Inflammatory macrophage treated with lipopolysaccharide for 4 hours (primary cell): ENCODE measurements at regions not wholly inside any gene's neighbourhood (a gene's known extent, or its start where the extent isn't known, plus 50 kb on each side); places are given as distances from the start of the nearest gene placed in this dataset.

Experiments used
- DNase-seq: peaks from one replicate; pipeline ENCODE4 v3.0.0-alpha.2; 2020

DNA sequence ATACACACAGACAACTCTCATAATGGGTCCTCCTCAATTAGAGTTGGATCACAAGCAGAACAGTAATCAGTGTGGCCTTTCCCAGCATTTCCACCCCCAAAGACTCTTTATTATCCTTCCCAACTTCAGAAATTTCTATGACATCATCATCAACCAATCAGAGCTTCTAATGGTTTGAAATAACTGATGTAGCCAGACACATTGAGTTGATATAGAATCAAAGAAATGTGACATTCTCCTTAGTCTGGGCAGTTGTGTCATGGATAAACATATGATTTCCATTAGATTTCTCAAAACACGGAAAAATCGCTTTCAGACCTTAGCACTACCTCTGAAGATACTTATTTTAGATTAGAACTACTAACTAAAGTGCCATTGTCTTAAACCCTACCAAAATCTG, 75.7 kb upstream of the NFIB start:
- DNase-seq, result no peak

- no peak for DNase-seq
These were observed 75.2 kb upstream of the NFIB start for GRCh38 chr9:14389146-14389545.

GRCh38 chr9:14383773-14384172, 69.8 kb upstream of the NFIB start:
- no peak for DNase-seq

GRCh38 chr9:14383294-14383693, 69.4 kb upstream of the NFIB start:
- no peak for DNase-seq

DNA sequence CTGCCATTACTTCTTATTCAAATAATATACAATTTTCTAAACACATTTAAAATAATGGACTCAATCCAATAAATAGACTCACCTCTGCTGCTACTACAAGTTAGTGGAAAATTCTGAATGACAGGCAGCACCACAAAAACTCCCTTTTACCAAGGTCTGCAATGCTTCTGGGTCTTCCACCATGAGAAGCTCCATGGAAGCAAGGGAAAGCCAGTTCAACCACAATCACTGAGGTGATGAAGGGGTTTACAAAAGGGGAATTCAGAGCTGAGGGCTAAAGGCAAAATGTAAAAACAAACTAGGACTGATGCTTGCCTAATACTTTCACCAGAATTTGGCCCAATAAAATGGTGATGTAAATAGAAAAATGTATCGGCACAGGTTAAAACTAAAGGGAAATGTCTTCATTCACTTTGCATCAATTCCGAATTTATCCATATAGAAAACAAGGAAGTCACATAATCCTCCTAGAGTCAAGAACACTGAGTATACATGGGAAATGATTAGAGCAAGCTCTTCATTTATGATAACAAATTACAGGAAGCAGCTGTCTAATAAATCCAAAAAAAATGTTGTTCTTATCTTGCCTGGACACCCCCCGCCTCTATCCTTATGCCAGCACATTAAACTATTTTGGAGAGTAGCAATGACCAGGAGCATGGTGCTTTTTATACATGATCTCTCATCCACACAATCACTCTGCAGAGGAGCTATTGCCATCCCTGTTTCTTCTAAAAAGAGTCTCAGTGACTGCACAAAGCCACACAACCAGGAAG, 66.3 kb upstream of the NFIB start:
- no peak for DNase-seq

GRCh38 chr9:14379280-14379679, 65.3 kb upstream of the NFIB start:
- DNase-seq, result no peak

- DNase-seq, result no peak
These were observed 59.8 kb upstream of the NFIB start for GRCh38 chr9:14373706-14374105.

DNA sequence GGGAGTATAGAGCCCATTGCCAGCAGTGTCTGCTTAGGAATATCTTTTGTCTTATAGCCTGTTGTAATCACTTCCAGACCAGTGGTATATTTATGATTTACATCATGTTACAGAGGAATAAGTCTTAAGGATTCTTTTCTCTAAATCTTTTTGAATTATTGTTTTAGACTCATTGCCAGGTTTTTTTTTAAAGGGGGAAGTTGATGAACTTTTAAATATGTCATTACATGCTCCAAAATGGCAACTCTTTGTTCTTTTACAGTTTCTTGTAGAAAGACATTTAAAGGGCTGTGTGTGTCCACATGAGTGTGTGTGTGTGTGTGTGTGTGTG, 59.4 kb upstream of the NFIB start:
- no peak for DNase-seq

DNA sequence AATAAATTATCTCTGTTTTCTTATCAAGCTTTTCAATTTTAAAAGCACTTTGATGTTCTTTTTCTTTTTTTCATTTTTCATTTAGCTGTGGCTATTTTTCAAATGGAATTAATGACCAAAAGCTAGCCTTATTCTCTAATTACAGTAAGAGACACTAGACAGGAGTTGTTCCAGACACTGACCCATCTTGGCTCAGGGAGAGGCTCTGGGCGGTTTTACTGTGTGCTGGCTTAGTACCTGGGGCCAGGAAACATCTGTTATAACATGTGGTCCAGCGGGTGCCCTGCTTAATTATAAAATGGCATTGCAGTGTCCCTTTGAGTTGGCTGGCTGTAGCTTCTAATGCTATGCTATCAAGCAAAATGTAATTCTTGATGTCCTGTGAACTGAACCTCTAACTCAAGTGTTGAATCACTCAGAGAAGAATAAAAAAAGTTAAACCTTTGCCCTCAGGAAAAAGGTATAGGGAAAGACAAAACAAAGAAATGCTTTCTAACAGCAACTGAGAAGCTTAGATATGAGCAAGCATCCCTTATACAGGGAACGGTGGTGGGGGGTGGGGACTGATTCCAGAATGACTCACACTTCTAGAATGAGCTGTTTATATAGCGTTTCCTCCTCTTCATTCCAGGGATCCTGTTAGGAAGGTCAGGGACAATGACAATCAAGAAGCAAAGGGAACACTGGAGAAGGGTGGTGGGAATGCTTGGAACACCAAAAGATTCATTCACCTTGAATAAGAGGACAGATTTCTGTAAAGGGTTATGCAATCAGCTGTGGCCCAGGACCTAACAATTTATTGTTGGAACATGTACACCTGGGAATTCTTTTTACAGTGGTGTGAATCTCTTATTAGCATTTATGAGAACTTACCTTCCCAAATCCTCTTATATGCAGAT, 58.7 kb upstream of the NFIB start:
- DNase-seq, result no peak

GRCh38 chr9:14369011-14369410, 55.1 kb upstream of the NFIB start:
- DNase-seq, result no peak

- no peak for DNase-seq
These were observed 52.1 kb upstream of the NFIB start for GRCh38 chr9:14366076-14366475.

DNA sequence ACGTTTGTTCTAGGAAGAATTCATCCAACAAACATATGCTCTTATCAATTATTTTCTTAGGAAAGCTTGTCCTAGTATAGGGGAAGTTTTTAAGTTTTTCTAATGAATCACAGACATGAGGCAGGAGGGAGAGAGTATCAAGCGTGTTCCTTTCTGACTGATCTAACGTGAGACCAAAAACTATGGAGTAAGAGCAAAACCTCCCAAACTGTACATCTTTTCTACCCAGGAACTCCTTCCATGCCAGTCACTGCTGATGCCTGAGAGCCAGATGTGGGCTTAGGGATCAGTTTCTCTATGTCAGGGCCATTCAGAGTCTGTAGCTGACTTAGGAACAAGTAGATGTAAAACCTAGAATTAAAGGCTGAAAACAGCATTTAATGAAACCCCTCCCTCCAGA, 51.7 kb upstream of the NFIB start:
- no peak for DNase-seq
